ENCODE measurements at regions not wholly inside any gene's neighbourhood (a gene's known extent, or its start where the extent isn't known, plus 50 kb on each side); places are given as distances from the start of the nearest gene placed in this dataset.

DNA sequence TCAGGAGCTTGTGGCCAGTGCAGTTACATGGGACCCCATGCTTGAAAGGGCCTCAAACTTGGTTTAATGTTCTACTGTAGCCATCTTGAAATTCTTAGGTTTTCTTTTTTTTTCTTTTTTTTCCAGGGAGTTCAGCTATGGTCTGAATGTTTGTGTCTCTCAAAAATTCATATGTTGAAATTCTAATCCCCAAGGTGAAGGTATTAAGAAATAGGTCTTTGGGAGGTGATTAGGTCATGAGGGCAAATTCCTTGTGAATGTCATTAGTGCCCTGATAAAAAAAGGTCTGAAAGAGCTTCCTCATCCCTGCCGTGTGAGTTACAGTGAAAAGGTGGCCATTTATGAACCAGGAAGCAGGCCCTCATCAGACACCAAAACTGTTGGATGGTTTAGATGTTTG lies 324.1 kb downstream of the C12orf75 start:
- peaks cover 0 to 3% (median 2%) of the 10 kb centered on the region in 7 donors for H3K9me3 Mint-ChIP-seq
- H3K9me3 ChIP-seq (replicated peaks in 1 of 2; ENCODE audit: control insufficient read depth in 1 of 2, insufficient read depth in 1 of 2, low read length in 2 of 2): no peaks in the 10 kb centered on the region
- no peak overlapping the region for H3K9ac ChIP-seq (ENCODE audit: insufficient read depth, low read length, poor library complexity, severe bottlenecking)
- H3K27me3 ChIP-seq (ENCODE audit: control insufficient read depth in 2 of 2, insufficient read depth in 2 of 2, low read length in 2 of 2): no peaks in the 10 kb centered on the region
- no peak overlapping the region for H3K27ac Mint-ChIP-seq
- H3K36me3 ChIP-seq (replicated peaks in 1 of 2; ENCODE audit: control insufficient read depth in 1 of 2, insufficient read depth in 2 of 2, low read length in 2 of 2): no peaks in the 10 kb centered on the region
- H3K79me2 ChIP-seq (ENCODE audit: insufficient read depth, low read length): no peaks in the 10 kb centered on the region
- H2AFZ ChIP-seq (ENCODE audit: insufficient read depth, low read depth, low read length, poor library complexity, severe bottlenecking): no peak overlapping the region
- DNase-seq: no peak
- H3K4me1 Mint-ChIP-seq: no peaks in the 10 kb centered on the region
- H3K27ac ChIP-seq (ENCODE audit: low read depth in 1 of 2, low read length in 2 of 2): no peak overlapping the region
- H3K27me3 Mint-ChIP-seq (ENCODE audit: low read depth in 3 of 3): peaks cover 0 to 2% (median 2%) of the 10 kb centered on the region in 3 donors
- no peaks in the 10 kb centered on the region for H4K20me1 ChIP-seq (ENCODE audit: insufficient read depth, low read length)
- H3K4me3 ChIP-seq (replicated peaks in 1 of 3; ENCODE audit: low read depth in 2 of 3, low read length in 3 of 3): no peak overlapping the region
- no peak overlapping the region for H3K4me2 ChIP-seq (replicated peaks; ENCODE audit: extremely low read depth, low read length, poor library complexity, severe bottlenecking)
- no CpG with 5 or more reads among the region's 1 CpG for WGBS (ENCODE audit: insufficient coverage)
- TF ChIP-seq, protein P1, sequence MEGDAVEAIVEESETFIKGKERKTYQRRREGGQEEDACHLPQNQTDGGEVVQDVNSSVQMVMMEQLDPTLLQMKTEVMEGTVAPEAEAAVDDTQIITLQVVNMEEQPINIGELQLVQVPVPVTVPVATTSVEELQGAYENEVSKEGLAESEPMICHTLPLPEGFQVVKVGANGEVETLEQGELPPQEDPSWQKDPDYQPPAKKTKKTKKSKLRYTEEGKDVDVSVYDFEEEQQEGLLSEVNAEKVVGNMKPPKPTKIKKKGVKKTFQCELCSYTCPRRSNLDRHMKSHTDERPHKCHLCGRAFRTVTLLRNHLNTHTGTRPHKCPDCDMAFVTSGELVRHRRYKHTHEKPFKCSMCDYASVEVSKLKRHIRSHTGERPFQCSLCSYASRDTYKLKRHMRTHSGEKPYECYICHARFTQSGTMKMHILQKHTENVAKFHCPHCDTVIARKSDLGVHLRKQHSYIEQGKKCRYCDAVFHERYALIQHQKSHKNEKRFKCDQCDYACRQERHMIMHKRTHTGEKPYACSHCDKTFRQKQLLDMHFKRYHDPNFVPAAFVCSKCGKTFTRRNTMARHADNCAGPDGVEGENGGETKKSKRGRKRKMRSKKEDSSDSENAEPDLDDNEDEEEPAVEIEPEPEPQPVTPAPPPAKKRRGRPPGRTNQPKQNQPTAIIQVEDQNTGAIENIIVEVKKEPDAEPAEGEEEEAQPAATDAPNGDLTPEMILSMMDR (IDR thresholded peaks at IDR 0.05): no peak
- H3K36me3 Mint-ChIP-seq: no peaks in the 10 kb centered on the region
- intact Hi-C loops (cut with micrococcal nuclease): no loop called here
- no peaks in the 10 kb centered on the region for H3K4me1 ChIP-seq (ENCODE audit: control insufficient read depth in 1 of 2, insufficient read depth in 2 of 2, low read length in 2 of 2)
- no peak overlapping the region for H3K4me3 Mint-ChIP-seq

DNA sequence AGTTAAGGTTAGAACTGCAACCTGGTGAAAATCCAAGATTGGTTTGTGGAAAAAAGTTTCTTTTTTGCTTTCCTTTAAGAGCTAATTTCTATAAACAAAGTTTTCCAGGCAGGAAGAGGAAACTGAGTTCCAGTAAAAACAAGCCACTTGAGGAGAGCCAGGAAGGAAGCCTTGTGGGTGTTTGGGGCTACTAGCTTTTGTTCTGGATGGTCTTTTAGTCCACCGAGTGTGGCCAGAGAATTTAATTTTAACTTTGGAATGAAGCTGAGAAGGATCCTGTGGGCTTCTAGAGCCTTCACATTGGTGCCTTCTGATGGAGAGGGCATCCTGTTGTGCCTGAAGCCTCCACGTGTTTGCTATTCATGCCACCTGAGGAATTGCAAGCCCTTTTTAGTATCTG lies 327.9 kb downstream of the C12orf75 start:
- no peak overlapping the region for H2AFZ ChIP-seq (ENCODE audit: insufficient read depth, low read depth, low read length, poor library complexity, severe bottlenecking)
- H3K36me3 ChIP-seq (replicated peaks in 1 of 2; ENCODE audit: control insufficient read depth in 1 of 2, insufficient read depth in 2 of 2, low read length in 2 of 2): no peaks in the 10 kb centered on the region
- H3K27me3 Mint-ChIP-seq (ENCODE audit: low read depth in 3 of 3): peaks cover 0 to 6% (median 2%) of the 10 kb centered on the region in 3 donors
- H3K4me3 ChIP-seq (replicated peaks in 1 of 3; ENCODE audit: low read depth in 2 of 3, low read length in 3 of 3): no peak overlapping the region
- intact Hi-C loops (cut with micrococcal nuclease): no loop called here
- WGBS (ENCODE audit: insufficient coverage): 68% methylated on average over 2 of the region's 2 CpGs
- no peak for DNase-seq
- TF ChIP-seq, protein P1 (IDR thresholded peaks at IDR 0.05): no peak
- no peaks in the 10 kb centered on the region for H3K9me3 ChIP-seq (replicated peaks in 1 of 2; ENCODE audit: control insufficient read depth in 1 of 2, insufficient read depth in 1 of 2, low read length in 2 of 2)
- no peak overlapping the region for H3K27ac Mint-ChIP-seq
- H3K4me2 ChIP-seq (replicated peaks; ENCODE audit: extremely low read depth, low read length, poor library complexity, severe bottlenecking): no peak overlapping the region
- no peak overlapping the region for H3K9ac ChIP-seq (ENCODE audit: insufficient read depth, low read length, poor library complexity, severe bottlenecking)
- no peaks in the 10 kb centered on the region for H3K27me3 ChIP-seq (ENCODE audit: control insufficient read depth in 2 of 2, insufficient read depth in 2 of 2, low read length in 2 of 2)
- H3K4me1 ChIP-seq (ENCODE audit: control insufficient read depth in 1 of 2, insufficient read depth in 2 of 2, low read length in 2 of 2): no peaks in the 10 kb centered on the region
- no peaks in the 10 kb centered on the region for H3K36me3 Mint-ChIP-seq
- H3K4me1 Mint-ChIP-seq: no peaks in the 10 kb centered on the region
- no peak overlapping the region for H3K27ac ChIP-seq (ENCODE audit: low read depth in 1 of 2, low read length in 2 of 2)
- peaks cover 0 to 5% (median under 1%) of the 10 kb centered on the region in 7 donors for H3K9me3 Mint-ChIP-seq
- H3K79me2 ChIP-seq (ENCODE audit: insufficient read depth, low read length): no peaks in the 10 kb centered on the region
- H3K4me3 Mint-ChIP-seq: no peak overlapping the region
- H4K20me1 ChIP-seq (ENCODE audit: insufficient read depth, low read length): no peaks in the 10 kb centered on the region
